ENCODE measurements at regions not wholly inside any gene's neighbourhood (a gene's known extent, or its start where the extent isn't known, plus 50 kb on each side); places are given as distances from the start of the nearest gene placed in this dataset.

DNA sequence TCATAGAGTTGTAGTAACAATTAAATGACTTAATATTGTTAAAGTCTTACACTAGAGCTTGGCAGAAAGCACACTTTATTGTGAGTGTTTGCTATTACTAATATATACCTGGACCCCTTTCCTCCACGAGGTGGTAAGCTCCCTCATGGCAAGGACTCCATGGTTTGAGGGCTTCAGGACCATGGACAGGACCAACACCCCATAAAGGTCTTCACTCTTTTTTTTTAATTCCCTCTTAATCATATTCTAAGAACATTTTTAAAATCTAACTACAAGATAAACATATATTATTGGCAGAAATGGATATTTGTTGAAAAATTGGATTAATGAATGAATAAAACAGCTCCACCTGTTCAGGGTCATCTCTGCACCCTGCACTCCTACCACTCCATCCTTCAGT, 154.5 kb downstream of the CBLN1 start:
- DNase-seq: peak; percentile 2

DNA sequence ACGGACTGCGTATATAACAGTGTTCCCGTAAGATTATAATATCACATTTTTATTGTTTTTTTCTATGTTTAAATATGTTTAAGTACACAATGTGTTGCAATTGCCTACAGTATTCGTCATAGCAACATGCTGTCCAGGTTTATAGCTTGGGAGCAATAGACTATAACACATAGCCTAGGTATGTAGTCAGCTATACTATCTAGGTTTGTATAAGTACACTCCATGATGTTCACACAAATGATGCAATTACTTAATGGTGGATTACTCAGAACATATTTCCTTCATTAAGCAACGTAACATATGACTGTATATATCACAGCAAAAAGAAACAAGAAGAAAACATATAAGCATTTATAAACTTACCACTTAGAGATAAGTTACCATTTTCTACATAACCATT, 160.0 kb downstream of the CBLN1 start:
- DNase-seq: no peak

DNA sequence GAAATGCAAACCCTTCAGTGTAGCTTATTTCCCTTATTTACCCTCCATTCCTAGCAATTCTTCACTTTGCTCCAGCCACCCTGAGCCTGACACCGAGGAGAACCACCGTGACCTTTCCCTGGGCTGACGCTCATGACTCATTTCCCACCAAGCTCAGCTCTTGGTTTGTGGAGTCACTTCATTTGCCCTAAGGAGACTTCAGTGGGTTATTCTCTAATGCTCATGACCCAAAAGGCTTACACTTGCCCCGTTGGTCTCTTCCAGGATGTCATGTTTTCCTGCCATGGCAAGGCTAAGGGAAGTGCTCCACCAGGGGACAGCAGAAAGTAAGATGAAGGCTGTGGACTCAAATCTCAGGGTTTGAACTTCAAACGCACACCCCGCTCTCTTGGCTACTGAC, 161.0 kb downstream of the CBLN1 start:
- no peak for DNase-seq

DNA sequence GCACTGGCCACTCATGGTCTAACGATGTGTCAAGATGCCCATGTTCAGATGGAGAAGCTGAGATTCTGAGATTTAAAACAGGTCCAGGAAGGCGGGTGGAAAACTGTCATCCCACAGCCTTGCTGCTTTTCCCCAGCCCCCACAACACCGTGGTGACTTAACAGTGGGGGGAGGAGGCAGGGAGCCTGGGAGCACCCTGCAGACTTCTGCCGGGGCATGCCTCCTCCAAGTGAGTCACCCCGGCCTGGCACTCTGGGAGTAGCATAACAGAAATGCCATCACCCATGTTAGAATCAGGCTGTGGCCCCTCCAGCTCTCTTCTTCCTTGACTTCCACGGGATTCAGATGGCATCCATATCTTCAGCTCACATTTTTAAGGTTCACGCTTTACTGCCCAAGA, 164.8 kb downstream of the CBLN1 start:
- no peak for DNase-seq

DNA sequence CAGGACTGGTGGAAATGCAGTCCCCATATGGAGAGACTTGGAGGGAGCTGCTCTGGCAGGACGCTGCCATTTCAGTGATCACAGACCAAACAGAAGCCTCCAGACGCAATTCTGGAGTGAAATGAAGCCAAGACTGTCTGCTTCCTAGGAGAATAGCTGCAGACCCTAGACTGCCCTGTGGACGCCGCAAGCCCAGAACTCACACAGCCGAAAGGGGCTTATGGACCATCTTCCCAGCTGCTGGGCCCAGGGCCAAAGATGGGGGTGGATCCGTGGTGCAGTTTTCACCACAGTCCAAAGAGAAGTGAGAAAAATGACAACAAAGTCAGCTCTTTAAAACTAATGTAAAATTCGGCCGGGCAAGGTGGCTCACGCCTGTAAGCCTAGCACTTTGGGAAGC, 165.7 kb downstream of the CBLN1 start:
- no peak for DNase-seq

DNA sequence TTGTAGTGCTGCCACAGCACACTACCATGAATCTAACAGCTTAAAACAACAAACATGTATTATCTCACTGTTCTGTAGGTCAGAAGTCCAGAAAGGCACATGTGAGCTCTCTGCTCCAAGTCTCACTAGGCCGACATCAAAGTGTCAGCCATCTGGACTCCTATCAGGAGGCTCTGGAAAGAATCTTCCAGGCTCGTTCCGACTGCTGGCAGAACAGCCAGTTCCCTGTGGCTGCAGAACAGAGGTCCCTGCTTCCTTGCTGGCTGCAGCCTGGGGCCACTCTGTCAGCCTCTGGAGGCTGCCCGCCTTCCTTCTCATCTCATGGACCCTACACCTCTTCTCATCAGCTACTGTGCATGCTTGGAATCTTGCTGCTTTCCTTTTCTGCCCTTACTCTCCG, 168.9 kb downstream of the CBLN1 start:
- no peak for DNase-seq

DNA sequence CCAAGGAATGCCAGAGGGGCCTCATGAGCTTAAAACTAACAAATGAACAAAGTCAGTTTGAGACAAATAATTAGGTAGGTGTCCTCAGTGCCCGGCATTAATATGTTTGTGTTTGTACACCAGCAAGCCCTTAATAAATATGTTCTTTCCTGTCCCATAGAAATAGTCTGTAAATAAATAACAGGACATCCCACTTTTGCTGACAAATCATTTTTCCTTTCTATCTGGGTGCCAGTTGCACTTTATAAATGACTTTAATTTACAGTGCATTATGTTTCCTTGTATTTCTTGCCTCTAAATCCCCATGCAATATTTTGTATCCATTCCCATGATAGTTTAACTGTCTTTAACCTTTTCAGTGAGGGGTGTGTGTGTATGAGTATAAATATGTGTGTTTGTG, 170.3 kb downstream of the CBLN1 start:
- no peak for DNase-seq

DNA sequence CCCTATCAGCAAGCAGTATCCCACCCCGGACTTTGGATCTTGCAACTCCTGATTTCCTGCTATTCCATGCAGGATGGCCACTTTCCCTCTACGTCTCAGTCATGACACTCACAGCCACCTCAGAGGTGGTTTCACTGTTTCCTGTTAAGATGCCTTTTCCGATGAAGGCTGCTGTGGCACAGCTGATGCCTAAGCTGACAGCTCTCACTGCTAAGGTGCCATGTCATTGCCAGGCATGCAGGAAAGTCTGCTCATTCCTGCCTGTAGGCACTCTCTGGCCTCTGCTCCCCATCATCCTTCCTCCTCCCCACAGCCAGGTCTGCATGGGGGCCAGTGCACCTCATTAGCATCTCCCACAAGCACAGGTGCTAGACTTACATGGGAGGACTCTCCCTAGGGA, 173.0 kb downstream of the CBLN1 start:
- DNase-seq: no peak

DNA sequence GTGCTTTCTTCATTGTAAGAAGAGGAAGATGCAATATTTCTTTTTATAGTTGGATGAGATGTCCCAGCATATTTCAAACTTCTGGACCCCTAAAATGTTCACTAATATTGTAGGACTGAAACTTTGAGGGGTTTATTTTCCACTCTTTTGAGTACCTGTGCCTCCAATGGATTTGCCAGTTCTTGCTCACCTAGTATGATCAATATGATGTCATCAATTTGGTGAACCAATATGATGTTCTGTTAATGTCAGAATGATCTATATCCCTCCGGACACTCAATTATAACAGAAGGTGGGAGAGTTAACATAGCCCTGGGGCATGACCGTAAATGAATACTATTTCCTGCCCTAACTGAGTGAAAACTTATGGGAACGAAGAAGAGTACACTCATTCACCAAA, 178.3 kb downstream of the CBLN1 start:
- DNase-seq: no peak

DNA sequence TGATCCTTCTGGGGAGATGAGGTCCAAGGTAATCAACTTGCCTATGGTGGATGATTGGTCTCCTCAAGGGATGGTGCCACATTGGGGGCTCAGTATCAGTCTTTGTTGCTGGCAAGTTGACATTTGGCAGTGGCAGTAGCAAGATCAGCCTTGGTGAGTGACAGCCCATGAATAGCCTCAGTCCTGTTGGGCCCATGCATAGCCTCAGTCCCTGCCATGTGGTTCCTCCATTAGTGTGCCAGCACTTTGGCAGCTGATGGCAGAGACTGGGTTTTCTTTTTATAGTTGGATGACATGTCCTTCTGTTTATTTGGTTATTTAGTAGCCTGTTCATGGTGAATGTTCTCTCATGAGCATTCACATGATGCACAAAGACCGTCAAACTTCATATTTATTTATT, 179.6 kb downstream of the CBLN1 start:
- DNase-seq: no peak

DNA sequence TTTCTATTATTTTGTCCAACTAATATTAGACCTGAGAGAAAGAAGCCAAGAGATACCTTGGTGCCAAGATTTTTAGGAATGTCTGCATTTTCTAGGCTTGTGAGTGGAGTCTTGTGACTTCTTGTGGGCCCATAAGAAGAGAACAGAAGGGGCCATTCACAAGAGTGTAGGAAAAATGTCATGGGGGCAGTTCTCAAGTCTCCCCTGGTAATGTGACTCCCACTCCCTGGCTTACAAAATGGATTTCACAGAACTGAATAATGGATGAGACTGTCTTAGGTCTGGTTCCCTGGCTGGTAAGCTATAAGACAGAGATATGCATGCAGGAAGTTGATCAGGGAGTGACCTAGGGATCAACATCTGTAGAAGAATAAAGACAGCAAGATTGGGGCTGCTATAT, 181.3 kb downstream of the CBLN1 start:
- DNase-seq: no peak

DNA sequence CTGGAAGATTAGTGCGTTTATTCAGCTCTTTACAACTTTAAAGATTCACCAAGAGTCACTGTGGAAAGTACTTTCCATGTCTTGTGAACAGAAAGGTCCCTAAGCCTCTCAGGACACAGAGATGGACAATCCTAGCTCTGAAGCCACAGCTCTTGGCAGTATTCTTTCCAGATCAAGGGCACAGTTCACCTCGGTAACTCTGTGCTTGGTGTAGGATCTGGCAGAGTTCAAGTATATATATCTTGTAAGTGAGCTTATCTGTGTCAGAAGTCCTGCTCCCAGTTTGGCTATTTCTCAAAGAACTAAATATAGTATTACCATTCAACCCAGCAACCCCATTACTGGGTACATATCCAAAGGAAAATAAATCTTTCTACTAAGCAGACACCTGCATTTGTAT, 183.7 kb downstream of the CBLN1 start:
- no peak for DNase-seq

DNA sequence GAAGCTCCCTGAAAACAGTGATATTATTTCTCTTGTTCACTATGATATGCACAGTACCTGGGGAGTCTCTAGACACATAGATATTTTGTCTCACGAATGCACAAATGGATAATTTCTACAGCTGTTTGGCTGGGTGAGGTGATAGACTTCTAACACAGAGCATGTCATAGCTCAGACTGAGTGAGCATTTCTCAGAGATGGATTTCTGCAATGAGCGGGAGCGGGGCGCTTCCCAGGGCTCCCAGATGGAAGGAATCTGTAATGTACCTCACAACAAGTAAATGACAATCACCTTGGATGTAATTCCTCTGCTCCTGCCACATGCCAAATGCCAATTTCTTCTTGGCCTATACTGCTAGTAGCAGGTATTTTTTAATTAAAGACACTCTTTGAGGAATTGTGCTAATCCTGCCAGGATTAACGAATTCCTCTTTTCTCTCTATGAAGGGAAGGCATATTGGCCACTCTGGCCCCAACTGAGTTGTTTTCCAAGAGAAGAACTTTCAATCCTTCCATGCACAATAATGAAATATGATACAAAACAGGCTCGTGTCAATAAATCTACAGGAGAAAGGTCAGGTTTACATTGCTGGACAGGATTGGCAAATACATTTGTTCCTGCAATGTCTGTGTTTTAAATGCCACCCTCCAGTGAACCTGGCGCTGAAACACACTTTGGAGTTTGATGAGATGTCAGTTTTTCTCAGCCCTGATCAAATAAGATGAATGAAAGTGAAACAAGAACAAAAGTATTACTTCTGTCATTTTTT, 185.3 kb downstream of the CBLN1 start:
- DNase-seq: no peak

DNA sequence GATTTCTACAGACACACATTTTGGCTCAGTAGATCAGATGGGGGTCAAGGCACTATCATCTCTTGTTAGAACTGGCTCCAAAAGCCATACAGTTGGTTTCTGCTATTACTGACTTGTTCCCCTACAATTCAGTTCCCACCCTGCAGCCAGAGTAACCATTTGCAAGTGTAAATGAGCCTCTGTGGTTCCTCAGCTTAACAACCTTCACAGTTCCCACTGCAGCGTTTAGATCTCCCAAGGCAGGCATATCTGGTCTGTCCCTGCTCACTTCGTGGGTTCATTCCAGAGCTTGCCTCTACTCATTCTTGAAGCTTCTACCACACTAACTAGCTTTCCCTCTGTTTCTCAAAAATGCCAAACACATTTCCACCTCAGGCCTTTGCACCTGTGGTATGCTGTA, 186.1 kb downstream of the CBLN1 start:
- no peak for DNase-seq

DNA sequence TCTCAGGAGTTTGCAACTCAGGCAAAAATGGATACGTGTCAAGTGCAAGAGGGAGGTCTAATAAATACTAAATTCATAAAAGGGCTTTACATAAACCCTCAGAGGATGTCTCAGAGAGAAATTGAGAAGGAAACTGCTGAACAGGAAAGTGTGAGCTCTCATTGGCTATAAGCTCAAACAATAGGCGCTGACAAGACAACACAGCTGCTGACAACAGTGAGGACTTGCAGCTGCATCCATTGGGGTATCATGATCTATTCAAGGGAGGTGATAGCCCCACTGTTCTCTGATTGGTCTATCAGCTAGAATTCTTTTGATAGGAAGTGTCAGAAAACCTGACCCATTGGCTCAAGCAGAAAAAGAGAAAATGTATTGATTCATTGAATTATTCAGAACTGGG, 187.2 kb downstream of the CBLN1 start:
- no peak for DNase-seq

DNA sequence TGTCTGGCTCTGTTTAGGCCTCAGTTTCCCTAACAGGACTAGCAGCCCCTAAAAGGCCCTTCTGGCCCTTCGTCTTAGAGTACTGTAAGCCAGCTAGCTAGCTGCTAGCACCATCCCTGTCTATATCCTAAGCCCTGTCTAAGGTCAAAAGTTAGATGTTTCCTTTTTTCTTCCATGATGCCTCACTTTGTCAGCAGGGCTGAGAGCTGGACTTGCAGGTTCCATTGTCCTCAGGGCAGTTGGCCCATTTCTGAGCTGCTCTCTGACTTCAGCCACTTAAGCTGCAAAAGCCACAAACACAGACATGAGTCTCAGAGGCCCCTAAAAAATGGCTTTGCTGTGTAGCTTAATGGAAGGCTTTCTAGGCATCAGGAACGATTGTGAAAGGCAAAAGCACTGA, 187.7 kb downstream of the CBLN1 start:
- DNase-seq: no peak

DNA sequence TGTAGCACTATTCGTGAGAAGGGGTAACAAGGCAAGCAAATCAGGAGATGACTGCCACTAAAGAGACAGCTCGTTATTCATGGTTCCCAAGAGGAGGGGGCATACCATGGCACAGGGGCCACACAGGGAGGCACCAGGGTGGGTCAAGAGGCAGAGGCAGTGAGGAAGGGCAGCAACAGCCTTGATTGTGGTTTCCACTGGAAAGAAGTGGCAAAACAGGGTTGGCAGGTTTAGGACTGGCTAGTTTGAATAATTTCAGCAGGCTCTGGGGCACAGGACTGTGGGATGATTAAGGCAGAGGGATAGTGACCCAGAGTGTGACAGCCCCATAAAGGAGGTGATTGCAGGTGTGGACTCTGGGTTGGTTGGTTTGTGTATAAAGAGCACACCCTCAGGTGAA, 188.9 kb downstream of the CBLN1 start:
- DNase-seq: no peak

DNA sequence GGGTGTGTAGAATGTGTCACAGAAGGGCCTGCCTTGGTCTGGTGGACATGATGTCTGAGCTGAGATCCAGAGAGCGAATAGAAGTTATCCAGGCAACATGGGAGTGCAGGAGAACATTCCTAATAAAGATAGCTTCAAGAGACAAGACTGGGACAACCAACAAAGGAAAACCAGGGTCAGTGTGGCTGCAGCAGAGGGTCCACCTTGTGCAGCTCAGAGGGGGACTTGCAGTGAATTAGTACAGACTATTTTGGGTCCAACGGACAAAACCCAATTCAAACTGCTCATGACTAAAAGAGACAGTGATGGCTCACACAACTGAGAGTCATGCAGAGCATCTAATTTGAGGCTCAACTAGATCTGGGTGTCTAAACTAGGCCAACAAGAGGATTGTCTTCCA, 192.1 kb downstream of the CBLN1 start:
- DNase-seq: no peak

DNA sequence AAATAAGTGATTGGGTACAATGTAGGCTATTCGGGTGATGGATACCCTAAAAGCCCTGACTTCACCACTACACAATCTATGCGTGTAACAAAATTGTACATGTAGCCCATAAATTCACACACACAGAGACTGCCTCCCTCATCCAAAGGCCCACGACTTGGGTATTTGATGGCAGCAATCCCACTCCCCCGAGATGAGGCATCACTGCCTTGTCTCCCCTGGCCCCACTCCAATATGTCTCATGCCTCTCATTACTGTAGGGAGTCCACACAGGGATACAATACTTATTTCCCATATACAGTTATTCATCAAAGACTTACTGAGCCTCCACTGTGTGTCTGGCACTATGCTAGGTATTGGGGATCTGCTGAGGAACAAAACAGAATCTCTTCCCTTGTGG, 192.6 kb downstream of the CBLN1 start:
- no peak for DNase-seq

DNA sequence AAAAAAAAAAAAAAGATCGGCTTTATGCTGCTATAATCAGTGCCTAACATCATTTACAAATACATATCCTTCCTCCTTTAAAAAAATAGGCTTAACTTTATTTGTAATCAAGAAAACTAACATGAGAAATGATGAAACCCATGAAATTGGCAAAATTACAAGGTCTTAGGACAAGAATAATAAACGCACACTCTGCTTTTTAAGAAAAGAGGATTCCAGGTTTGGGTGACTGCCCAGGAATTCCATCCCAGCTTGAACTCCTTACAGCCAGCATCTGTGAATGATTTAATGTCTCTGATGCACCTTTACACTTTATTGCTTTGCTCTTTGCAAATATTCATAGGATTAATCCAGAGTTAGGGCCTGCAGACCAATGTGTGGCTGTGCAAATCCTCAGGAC, 196.0 kb downstream of the CBLN1 start:
- DNase-seq: no peak

DNA sequence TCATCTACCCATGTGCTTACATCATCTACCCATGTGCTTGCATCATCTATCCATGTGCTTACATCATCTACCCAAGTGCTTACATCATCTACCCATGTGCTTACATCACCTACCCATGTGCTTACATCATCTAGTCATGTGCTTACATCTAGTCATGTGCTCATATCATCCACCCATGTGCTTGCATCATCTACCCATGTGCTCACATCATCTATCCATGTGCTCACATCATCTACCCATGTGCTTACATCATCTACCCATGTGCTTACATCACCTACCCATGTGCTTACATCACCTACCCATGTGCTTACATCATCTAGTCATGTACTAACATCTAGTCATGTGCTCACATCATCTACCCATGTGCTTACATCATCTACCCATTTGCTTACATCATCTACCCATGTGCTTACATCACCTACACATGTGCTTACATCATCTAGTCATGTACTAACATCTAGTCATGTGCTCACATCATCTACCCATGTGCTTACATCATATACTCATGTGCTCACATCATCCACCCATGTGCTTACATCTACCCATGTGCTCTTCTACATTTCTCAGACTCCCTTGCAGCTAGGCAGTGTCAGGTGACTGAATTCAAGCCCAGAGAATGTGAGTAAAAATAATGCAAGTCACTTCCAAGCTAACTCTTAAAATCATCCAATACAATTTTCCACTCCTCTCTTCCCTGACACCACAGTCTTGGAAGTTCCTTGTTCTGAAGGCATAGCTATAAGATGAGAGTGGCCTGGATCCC, 196.8 kb downstream of the CBLN1 start:
- no peak for DNase-seq

DNA sequence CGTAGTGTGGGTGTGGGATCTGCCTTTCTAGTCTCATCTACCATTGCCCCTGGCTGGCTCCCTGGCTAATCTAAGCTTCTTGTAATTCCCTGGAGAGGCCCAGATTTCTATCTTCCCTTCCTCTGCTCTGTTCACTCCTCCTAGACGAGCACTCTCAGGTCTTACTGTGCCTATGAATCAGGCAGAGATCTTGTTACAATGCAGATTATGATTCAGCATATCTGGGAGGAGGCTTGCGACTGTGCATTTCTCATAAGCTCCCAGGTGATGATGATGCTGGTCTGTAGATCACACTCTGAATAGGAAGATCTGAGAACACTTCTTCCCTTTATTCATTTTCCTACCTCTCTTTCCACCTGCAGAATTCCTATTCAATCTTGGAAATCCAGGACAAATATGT, 200.1 kb downstream of the CBLN1 start:
- no peak for DNase-seq

DNA sequence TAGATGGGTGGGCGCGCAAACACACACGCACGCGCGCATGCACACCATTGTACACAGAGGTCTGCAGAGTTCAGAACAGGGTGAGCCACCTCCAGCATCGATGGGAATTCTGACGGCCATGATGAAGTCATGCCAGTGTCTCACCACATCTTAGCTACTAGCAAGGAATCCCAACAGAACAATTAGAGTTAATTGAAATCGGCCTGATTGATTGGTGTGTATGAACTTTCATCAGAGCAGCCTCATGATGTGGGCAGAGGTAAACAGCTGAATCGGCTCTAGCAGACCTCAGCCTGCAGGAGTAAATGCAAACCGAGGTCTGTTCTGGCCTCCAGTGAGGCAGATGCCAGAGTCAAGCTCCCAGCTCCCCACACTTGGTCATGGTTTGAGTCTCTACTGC, 200.6 kb downstream of the CBLN1 start:
- DNase-seq: no peak

DNA sequence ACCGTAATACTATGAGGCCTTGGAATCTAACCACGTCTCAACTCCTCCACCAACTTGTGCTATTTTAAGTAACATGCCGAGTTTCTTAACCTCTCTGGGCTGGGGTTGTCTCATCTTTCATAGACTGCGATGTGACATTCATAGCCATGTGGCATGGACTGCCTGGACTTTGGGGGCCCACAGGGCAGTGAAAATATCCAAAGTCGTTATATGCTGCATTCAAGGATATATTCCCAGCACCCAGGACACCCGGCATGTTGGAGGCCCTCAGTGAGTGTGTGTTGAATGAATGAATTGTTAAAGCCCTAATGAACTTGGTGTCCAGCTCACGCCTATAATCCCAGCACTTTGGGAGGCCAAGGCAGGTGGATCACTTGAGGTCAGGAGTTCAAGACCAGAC, 203.1 kb downstream of the CBLN1 start:
- no peak for DNase-seq

DNA sequence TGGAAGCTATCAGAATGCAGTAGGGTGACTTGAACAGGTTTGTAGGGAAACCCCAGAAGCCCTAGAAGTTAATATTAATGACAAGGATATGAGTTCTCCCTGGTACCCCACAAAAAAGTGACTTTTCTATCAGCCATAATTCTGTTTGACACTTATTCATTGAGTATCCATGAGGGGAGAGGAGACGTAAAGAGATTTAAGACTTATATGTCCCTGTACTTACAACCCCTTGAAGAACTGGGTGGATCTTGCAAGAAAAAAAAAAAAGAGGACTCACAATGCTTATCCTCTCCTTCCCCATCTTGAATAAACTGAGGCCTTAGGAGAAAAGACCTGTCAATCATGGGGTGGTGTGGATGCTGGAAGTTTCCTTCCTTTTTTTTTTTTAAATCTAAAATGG, 203.5 kb downstream of the CBLN1 start:
- DNase-seq: no peak
